ENCODE measurements at regions not wholly inside any gene's neighbourhood (a gene's known extent, or its start where the extent isn't known, plus 50 kb on each side); places are given as distances from the start of the nearest gene placed in this dataset.

DNA sequence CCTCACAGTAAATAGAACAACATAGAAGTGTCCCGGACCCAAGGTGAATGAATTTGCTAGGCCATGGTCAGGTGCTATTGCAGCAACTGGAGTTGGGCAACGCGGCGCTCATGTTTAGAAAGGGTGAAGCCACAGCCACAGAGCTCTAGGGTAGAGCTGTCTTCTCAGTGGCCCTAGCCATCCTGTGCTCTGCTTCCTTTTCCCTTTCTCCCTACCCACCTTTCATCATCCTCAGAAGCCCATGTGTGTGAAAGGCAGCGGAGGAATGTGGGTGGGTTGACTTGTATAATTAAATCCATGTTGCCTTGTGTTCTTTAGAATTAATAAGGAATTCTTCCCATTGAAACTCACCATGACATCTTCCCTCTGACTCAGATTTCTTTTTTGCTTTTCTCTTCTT is 336.7 kb downstream of the OSR1 start:
- Histone ChIP-seq H3K4me3 (no peak overlapping the region), H3K9me3 (no peaks in the 10 kb centered on the region), H3K36me3 (no peaks in the 10 kb centered on the region), H3K27ac (no peak overlapping the region), H3K4me1 (peaks cover 0 to 3% of the 10 kb centered on the region in 2 donors), H3K27me3 (no peaks in the 10 kb centered on the region)
- DNase-seq (no peak), ATAC-seq (no peak)
- TF ChIP-seq, protein P1, sequence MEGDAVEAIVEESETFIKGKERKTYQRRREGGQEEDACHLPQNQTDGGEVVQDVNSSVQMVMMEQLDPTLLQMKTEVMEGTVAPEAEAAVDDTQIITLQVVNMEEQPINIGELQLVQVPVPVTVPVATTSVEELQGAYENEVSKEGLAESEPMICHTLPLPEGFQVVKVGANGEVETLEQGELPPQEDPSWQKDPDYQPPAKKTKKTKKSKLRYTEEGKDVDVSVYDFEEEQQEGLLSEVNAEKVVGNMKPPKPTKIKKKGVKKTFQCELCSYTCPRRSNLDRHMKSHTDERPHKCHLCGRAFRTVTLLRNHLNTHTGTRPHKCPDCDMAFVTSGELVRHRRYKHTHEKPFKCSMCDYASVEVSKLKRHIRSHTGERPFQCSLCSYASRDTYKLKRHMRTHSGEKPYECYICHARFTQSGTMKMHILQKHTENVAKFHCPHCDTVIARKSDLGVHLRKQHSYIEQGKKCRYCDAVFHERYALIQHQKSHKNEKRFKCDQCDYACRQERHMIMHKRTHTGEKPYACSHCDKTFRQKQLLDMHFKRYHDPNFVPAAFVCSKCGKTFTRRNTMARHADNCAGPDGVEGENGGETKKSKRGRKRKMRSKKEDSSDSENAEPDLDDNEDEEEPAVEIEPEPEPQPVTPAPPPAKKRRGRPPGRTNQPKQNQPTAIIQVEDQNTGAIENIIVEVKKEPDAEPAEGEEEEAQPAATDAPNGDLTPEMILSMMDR (IDR thresholded peaks at IDR 0.05) = no peak
- intact Hi-C loops (cut with DNase I) = no loop called here

DNA sequence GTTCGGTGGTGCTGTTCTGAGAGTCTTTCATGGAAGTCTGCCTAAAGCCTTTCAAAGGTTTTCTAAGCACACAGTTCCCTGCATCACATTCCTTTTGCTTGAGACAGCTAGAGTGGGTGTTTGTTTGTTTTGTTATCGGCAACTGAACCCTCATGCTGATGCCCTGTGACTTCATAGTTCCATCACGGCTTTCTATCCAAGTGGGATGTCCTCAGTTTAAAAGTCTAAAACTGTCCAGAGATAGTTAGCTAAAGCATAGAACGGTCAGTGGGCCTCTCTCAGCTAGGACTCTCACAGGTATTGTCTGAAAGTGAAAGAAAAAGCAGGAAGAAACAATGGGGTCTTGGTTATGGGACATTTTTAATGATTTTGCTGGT is 337.3 kb downstream of the OSR1 start:
- ATAC-seq = peak; percentile 92
- intact Hi-C loops (cut with DNase I) = no loop called here
- peaks cover 0 to under 1% of the 10 kb centered on the region in 2 donors for H3K9me3 ChIP-seq
- H3K4me3 ChIP-seq = no peak overlapping the region
- no peak overlapping the region for H3K27ac ChIP-seq
- H3K4me1 ChIP-seq = peaks cover 0 to 3% of the 10 kb centered on the region in 2 donors
- no peaks in the 10 kb centered on the region for H3K27me3 ChIP-seq
- TF ChIP-seq, protein P1 (IDR thresholded peaks at IDR 0.05) = no peak
- H3K36me3 ChIP-seq = no peaks in the 10 kb centered on the region
- no peak for DNase-seq

GRCh38 chr2:19020144-19021099 is 338.0 kb downstream of the OSR1 start:
- no peak overlapping the region for H3K27ac ChIP-seq
- no peaks in the 10 kb centered on the region for H3K27me3 ChIP-seq
- TF ChIP-seq, protein P1 (IDR thresholded peaks at IDR 0.05) = no peak
- intact Hi-C loops (cut with DNase I) = no loop called here
- no peak overlapping the region for H3K4me3 ChIP-seq
- peaks cover 0 to 7% of the 10 kb centered on the region in 2 donors for H3K9me3 ChIP-seq
- H3K4me1 ChIP-seq = peaks cover 0 to 3% of the 10 kb centered on the region in 2 donors
- DNase-seq (peak in 2 of 4 donors; percentile 38 to 58), ATAC-seq (peak; percentile 75)
- no peaks in the 10 kb centered on the region for H3K36me3 ChIP-seq

DNA sequence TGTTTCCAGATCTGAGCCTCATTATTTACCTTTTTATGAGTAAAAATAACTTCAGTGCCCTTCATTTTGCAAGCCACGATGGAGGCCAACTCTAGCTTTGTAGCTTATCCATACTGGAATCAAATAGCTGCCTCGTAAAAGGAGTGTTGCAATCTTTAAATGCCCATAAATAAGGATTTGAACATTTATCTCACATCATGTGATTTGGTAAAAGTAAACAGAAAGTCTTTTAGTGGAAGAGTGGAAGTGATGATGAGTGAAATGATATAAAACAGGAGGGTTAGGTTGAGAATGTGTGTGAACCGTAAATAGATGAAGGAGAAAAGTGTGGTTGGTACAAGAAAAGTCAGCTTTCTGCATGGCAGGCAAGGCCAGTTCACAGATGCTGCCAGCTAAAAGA is 348.9 kb downstream of the OSR1 start:
- Histone ChIP-seq H3K36me3 (no peaks in the 10 kb centered on the region), H3K27me3 (no peaks in the 10 kb centered on the region), H3K4me1 (no peaks in the 10 kb centered on the region), H3K27ac (no peak overlapping the region), H3K4me3 (no peak overlapping the region), H3K9me3 (no peaks in the 10 kb centered on the region)
- intact Hi-C loops (cut with DNase I) = no loop called here
- ATAC-seq = no peak
- TF ChIP-seq, protein P1 (IDR thresholded peaks at IDR 0.05) = no peak
- peak in 2 of 4 donors; percentile 65 to 75 for DNase-seq

DNA sequence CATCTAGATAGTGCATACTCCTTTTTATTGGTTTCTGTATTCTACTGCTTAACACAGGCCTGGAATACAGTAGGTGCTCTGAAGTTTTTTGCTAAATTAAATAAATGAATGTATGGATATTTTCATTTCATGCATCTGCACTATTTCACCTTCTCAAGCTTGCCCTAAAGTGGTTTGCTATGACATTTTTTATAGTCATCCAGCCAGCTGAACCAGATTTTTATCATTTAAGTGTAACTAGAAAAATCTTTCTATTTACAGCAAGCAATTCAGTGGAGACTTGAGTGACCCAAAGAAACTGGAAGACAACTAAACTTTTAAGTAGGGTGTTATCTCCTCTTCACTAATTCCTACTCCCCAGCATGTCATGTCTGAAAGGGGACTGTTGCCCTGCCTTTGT is 354.9 kb downstream of the OSR1 start:
- no peak for ATAC-seq
- Histone ChIP-seq H3K9me3 (no peaks in the 10 kb centered on the region), H3K4me1 (no peaks in the 10 kb centered on the region), H3K4me3 (no peak overlapping the region), H3K36me3 (no peaks in the 10 kb centered on the region), H3K27me3 (no peaks in the 10 kb centered on the region), H3K27ac (no peak overlapping the region)
- TF ChIP-seq, protein P1 (IDR thresholded peaks at IDR 0.05) = no peak
- DNase-seq = no peak
- intact Hi-C loops (cut with DNase I) = no loop called here
